NCI-H510A treated with DMSO at 0.1 percent for 48 hours (cell line): ENCODE measurements at regions not wholly inside any gene's neighbourhood (a gene's known extent, or its start where the extent isn't known, plus 50 kb on each side); places are given as distances from the start of the nearest gene placed in this dataset.
A peak's percentile ranks its signal among the peaks of the same experiment; 100 is the strongest.
"Not testable (repeated sequence)": the region's sequence is repeated elsewhere in the genome, so short reads cannot be mapped to it uniquely, and the experiment has no call there.

Experiments
- DNase-seq: peaks from one replicate; lab custom pipeline; 2025; lab: John Stamatoyannopoulos, UW

DNA sequence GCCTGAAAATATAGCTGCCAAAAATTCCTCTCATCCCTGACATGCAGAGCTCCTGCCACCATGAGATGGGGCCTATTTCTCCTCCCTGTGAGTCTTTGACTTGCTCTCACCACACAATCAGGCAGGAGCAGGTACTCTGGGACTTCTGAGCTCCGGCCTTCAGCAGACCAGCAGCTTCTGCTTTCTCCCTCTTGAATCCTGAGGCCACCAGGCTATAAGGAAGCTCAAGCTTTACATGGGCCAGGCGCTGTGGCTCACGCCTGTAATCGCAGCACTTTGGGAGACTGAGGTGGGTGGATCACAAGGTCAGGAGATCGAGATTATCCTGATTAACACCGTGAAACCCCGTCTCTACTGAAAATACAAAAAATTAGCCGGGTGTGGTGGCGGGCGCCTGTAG, 238.7 kb upstream of the RREB1 start:
- no peak for DNase-seq

DNA sequence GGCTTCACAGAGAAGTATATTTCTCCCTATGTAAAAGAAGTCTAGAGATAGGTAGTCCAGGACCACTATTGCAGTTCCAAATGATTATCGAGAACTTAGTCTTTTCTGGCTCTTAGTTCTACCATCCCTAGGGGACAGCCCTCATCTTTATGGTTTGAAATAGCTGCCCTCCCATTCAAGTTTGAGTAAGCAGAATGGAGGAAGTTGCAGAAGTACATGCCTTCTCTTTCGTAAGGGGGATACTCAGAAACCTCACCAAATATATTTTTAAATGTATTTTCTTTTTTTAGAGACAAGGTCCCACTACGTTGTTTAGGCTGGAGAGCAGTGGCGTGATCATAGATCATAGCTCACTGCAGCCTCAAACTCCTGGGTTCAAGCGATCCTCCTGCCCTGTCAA, 236.8 kb upstream of the RREB1 start:
- no peak for DNase-seq

DNA sequence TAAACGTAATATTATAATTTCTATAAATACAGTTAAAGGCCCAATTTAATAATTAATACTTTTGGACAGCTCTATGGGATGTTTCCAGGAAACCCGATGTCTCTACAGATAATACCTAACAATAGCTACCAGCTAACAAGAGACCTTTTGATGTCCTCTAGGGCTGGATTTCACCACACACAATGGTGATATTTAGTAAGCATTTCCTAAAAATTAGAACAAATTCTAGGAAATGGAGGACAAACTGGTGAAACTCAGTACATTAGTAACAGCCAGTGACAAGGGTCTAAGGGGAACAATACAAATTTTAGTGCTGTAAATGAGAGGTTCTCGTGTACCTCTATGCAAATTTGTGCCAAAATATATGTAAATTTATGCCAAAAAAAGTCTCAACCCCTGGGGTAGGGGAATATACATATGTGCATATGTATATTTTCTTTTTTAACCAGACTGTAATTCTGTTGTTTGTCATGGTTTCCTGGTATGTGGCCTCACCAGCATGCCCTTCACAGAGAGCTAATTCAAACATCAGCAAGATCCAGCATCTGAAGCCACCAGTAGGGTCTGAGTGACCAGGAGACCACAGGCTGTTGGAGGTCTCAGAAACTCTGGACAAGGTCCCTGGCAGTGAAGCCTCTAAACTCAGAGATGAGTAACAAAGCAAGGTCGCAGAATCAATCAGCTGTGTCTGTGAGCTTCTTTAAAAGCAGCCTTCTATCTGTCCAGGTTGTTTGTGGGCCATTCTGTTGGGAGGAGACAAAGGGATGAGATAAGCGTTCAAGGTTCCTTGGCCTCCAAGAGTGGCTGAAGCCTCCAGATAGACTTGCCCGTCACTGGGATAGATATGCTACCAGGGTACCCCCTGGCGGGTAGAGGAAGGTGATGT, 235.1 kb upstream of the RREB1 start:
- DNase-seq, result no peak

DNA sequence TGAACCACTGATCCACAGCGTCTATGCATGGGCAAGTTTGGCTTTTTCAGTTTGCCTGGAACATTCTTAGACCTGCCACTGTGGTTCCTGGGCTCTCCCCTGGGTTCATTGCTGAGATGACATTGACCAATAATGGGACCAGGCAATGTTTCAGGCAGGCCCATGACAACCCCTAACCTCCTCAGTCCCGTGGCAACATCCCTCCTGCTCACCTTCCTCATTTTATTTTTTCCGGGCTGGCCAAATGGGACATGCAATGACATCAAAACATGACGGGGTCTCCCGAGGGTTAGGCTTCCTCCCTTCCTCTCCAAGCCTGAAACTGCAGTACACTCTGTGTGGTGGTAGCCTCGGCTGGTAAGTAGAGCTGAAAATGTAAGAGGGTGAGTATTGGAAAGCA, 234.0 kb upstream of the RREB1 start:
- no peak for DNase-seq

DNA sequence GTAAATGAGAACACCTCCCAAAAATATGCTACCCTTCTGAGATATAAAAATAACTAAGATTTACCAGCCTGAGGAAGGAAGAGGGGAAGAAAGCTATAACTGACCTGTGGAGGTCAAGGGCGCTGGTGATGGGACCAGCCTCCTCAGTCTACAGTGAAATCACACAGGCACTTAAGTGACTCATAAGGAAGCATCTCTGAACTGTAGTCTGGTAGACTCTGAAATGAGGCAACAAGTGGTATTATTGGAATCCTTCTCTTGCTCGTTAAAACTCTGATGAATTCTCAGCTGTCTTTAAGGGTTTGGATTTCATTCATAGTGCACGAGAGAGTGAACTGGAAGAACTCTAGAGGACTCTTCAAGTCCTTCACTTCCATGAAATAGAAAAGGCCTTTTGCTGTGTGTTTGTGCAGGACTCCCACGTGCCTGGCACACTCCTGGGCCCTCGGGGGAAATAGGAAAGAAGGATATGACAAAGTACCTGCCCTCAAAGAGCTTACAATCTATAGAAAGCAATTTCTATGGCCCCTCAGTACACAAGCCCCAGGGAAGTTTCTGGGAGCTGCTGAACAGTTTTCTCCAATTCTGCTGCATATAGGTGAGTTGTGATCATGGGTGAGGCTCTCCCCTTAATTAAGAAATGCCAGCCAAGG, 231.8 kb upstream of the RREB1 start:
- no peak for DNase-seq

DNA sequence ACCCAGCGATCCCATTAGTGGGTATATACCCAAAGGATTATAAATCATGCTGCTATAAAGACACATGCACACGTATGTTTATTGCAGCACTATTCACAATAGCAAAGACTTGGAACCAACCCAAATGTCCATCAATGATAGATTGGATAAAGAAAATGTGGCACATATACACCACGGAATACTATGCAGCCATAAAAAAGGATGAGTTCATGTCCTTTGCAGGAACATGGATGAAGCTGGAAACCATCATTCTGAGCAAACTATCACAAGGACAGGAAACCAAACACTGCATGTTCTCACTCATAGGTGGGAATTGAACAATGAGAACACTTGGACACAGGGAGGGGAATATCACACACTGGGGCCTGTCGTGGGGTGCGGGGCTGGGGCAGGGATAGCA, 230.0 kb upstream of the RREB1 start:
- DNase-seq, result not testable (repeated sequence)

DNA sequence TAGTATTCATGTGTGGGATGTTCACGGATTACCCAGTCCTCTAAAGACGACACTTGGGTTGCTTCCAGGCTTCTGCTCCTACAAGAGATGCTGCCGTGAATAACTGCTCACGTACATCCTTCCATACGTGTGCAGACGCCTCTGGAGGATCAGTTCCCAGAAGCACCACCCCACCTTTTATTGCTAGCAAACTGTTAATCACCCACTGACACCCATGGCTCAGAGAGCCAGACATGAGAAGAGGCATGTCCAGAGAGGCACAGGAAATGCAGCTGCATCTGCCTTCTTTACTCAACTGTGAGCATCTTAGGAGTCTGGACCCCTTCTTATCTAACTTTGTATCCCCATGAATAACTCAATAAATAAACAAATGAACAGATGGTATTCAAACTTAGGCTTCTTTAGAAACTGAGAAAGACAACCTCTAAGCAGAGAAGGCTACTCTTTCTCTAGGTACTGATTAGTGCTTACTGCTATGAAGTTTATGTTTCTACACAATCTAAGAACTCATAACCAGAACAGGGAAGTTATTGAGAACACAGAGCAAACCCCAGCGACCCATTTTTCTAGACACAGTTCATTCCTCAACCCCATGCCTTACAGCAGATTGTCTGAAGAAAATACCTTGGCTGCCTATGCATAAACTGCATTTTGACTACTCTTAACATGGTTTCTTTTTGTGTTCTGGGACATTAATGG, 228.7 kb upstream of the RREB1 start:
- DNase-seq, result peak; percentile 4

DNA sequence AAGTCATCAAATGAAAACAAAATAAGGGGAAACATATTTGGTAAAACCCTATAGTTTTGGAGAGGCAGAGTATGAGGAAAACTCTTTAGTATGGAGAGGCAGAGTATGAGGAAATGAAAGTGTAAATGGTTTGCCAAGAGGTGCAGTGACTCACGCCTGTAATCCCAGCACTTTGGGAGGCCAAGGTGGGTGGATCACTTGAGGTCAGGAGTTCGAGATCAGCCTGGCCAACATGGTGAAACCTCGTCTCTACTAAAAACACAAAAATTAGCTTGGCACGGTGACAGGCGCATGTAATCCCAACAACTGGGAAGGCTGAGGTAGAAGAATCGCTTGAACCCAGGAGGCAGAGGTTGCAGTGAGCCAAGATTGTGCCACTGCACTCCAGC, 228.2 kb upstream of the RREB1 start:
- DNase-seq, result not testable (repeated sequence)

DNA sequence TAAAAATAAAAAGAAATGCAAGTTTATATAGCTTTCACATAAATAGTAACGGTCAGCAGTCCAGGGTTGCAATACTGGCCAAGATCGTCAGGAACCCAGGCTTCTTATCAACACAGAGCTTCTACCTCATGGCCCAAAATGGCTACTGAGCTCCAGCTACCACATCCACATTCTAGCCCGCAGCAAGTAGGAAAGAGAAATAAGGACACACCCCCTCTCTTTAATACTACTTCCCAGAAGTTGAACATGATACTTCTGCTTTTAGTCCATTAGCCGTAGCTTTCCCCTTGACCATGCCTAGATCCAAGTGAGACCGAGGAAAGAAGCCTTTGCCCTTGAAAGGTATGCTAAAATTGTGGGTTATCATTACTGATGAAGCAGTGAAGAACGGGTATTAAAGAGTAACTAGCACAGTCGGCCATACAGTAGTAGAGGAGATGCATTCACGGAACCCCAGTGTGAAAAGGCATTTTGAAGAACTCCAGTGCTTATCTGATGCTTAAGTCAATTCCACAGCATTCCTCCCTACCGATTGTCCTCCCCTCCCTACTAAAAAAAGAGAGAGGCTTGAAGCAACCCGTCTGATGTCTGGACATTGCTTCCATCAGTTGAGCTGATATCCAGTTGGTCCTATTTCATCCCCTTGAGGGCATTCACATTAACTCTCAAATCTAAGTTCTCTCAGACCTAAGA, 226.9 kb upstream of the RREB1 start:
- DNase-seq, result no peak

DNA sequence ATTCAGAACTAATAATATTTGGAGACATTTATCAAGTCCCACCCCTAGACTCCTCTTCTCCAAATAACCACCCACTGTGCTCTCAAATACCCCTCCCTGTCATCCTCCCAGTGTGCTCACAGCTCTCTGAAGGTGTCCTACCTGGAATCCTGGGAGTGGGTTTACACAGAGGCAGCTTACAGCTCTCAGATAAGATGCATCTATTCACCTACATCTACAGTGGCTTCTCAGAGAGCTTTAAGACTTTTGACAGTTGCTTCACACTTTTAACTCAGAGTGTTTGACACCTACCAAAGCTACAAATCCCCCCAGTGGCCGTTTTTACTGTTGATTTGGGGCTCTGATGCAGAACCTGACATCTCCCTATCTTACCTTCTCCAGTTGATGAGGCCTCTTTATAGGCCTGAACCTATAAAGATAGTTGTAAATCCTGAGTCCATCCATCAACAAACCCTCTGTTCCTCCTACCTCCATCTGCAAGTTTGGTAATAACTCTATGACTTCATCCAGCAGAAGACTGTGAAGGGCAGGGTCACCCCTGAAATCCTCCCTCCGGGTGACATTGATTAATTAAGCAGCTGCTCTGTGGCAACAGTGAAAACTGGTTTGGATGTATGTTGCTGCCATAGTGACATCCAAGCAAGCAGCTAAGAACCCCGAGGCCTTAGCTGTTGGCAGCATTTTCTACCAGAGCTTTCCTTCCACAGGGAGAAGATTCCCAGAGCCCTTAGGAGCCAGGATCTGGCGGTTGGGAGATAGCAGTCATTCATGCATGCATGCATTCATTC, 226.1 kb upstream of the RREB1 start:
- no peak for DNase-seq

DNA sequence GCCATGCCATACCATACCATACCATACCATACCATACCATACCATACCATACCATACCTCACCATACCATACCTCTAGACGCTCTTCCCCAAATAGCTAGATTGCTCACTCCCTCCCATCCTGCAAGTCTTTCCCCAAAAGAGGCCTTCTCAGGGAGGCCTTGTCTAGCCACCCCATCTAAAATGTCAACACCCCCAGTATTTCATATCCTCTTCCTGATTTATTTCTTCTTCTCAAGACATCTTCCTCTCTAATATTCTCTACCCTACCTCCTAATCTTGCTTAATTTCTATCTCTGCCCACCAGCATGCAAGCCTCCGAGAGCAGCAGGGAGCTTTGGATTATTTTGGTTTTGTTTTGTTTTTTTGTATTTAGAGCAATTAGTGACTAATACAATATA, 225.2 kb upstream of the RREB1 start:
- no peak for DNase-seq

DNA sequence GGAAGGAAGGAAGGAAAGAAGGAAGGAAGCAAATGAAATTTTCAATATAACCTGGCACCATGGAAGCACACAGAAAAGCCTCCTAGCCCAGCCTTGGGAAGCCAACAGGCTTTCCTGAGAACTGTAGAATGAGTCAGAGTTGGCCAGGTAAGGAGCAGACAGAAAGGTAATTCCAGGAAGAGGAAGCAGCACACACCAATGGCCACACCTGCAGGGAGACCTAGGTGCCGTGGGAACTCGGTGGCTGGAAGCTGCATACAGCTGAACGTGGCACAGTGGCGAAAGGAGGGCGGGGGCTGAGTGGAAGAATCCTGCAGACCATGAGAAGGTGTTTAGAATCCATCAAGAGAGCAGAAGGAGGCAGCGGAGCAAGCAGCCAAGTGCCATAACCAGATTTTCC, 224.8 kb upstream of the RREB1 start:
- no peak for DNase-seq

DNA sequence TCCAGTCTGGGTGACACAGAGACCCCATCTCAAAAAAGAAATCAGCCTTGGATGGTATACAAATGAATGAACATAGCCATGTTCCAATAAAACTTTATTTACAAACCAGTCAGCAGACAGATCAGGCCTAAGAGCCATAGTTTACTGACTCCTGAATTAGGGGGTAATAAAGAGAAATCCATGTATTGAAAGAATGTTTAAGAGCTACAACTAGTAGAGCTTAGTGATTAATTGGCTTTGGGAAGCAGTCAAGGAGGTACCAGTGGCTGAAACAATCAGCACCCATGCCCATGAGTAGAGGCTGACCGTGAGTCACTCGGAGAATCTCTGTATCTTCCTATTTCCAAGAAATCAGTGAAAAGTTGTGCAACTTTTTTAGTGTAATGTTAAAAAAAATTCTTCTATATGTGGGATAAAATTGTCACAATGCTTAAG, 223.6 kb upstream of the RREB1 start:
- DNase-seq, result no peak

DNA sequence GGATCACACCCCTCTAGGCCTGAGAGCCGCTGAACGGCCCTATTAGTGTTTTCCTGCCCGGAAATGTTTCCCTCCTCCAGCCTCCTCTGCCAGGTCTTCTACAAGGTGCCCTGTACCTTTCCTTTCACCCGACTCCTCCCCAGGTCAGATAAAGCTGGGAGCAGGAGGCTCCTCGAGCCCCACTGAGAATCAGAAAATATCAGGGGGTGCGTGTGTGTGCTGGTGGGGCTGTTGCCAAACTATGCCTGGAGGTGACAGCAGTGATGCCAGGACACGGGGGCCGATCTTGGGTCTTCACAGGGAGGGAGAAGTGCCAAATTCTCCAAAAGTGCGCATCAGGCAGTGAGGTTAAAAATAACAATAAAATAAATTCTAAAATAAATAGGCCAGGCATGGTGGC, 222.8 kb upstream of the RREB1 start:
- DNase-seq, result no peak

DNA sequence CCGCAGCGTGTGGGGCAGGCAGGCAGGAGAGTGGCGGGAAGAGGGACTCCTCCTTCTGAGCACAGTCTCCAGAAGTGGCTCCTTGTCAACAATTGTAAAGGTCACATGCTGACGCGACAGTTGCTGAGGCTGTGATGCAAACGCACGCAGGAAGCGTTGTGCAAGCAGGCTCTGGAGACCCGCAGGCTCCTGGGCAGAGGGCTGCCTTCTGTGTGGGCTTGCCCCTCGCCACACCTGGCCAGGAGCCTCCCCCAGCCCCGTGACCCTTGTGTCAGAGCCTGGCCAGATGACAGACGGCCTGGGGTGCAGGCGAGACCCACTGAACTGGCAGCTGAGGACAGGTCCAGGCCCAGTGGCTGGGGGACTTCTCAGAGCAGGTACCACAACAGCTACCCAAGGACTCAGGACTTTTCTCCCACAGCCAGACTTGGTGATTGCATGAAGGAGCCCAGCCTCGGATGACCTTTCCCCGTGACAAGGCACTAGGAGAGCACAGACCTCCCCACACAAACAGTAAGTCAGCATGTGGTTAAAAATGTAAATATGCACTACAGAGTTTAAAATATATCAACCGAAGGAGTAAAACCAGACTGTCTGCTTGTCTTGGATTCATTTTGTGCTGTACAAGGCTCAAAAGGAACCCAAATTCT, 222.1 kb upstream of the RREB1 start:
- peak; percentile 28 for DNase-seq

DNA sequence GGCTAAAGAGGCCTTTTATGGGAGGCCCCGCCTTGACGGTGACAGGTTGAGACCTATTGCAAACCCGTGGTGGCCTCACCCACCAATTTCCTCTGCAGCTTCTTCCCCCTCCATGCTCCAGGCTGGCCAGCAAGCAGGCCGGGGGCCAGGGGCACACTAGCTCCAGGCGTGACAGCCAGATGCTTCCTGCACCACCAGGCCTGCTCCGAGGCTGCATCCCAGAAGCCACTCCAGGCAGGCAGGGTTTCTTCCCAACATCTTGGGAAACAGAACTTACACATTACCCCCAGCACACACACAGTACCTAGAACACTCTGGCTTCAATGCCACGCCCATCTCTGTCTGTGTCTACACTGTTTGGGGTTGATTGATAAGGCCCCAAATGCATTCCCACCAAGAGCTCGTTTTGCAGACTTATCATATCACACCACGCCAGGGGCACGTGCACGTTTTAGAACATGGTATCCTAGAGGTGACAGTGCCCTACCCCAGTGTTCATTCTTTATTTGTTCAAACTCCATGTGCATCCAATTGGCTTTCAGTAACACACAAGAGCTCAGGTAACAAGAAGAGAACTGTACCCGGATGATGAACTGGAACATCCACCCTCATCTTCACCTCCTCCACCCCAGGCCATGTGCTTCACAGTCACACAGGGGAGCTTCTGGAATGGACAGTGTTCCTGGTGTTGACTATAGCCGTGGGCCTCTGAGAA, 221.4 kb upstream of the RREB1 start:
- DNase-seq, result peak; percentile 16

DNA sequence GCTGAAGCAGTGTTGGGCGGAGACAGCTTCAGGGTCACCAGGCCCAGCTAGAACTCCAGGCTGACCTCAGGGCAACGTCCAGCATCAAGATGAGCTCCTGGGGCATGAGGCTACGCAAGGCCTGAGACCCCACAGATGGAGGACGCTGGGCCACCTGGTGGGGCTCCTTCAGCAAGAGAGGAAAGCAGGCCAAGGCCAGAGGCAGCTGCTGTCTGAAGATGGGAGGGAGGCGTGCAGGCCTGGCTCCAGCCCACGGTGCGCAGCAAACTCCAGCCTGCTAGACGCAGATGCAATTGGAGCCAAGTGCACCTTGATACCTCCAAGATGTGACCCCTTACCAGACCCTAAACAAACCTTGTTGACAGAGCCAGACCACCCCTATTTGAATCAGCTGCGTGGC, 220.9 kb upstream of the RREB1 start:
- DNase-seq, result no peak

DNA sequence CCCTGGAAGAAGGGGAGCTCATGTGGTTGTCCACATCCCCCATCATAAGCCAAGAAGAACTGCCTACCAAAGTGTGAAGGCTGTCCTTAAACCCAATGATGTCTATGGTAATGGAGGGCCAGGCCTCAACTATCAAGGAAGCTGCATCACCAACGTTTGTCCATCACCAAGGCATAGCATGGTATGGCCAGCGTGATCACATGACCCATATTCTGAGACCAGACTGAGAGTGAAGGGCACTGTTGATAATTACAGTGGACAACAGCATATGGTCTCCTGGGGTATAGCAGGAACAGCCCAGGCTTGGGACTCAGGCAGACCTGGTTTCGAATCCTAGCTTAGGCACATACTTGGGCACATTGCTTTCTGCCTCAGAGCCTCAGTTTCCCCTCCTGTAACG, 218.2 kb upstream of the RREB1 start:
- DNase-seq, result no peak

DNA sequence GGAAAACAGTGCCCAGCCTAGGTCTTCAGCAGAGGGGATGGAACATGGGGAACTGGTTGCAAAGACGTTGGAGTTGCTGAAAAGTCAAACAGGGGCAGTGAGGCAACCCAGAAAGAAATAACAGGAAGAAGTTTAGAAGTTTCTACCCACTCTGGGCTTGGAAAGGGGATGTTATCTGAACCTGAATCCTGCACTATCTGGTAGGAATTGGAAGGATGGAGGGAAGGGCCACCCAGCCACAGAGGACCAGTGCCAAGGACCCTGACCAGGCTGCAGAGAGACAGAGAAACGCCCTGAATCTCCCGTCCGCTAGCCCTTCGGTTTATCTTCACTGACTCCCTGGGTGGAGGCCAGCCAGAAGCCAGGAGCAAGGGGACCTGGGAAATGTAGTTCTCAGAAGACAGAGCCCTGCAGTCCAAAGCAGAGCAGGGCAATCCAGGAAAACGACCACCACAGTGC, 217.3 kb upstream of the RREB1 start:
- peak; percentile 13 for DNase-seq

DNA sequence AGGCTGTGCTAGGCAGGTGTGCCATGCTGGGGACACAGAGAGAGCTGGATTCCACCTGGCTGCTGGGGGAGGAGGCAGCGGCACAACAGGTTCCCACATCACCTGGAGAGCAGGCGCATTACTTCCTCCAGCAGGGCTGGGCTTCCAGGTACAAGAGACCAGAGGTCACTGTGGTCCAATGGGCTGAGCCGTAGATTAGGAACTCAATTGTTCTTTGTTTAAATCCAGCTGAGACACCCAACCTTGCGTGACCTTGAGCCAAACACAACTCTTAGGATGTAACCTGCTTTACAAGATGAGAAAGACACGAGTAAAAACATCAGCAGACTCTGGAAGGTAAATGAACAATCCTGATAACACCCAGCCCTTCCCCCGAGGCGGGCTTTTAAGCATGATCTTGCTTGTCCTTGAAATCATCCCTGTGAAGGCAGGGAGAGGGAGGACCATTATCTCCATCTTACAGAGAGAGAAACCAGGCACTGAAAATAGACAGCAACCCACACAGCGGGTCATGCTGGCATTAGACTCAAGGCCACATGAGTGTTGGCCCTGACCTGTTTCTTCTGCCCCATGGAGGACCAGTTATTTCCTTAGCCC, 216.5 kb upstream of the RREB1 start:
- peak; percentile 52 for DNase-seq
